Esophagus squamous epithelium (tissue), 4 donors: ENCODE measurements at regions not wholly inside any gene's neighbourhood (a gene's known extent, or its start where the extent isn't known, plus 50 kb on each side); places are given as distances from the start of the nearest gene placed in this dataset.
"Not testable (repeated sequence)": the region's sequence is repeated elsewhere in the genome, so short reads cannot be mapped to it uniquely, and the experiment has no call there.

Source experiments
- CTCF ChIP-seq, 6 experiments: fragments of 450-650 bp in 4 of 6; fragments of 200-600 bp in 2 of 6; sonication (generic) in 2 of 6; IDR thresholded peaks; one replicate each; pipeline ENCODE4 v1.5.1; 2016 to 2019; ENCODE audit warnings: antibody characterized with exemption in 6 of 6, mild to moderate bottlenecking in 4 of 6, moderate library complexity in 4 of 6
- POLR2A ChIP-seq, 4 donors: fragments of 450-650 bp; IDR thresholded peaks; one replicate each; pipeline ENCODE4 v1.6.1; 2017; ENCODE audit warnings: antibody characterized with exemption in 4 of 4, mild to moderate bottlenecking in 4 of 4, moderate library complexity in 3 of 4

GRCh38 chr15:44842883-44843282, 106.6 kb downstream of the TRIM69 start:
- TF ChIP-seq CTCF, POLR2A (IDR thresholded peaks at IDR 0.05): not testable (repeated sequence)
